HG02840 (cell line): ENCODE measurements at regions not wholly inside any gene's neighbourhood (a gene's known extent, or its start where the extent isn't known, plus 50 kb on each side); places are given as distances from the start of the nearest gene placed in this dataset.

ENCODE experiments used
- ATAC-seq: cut with Tn5 transposase; IDR thresholded peaks from one replicate; pipeline ENCODE4 v1.9.1; 2021; ENCODE audit warnings: mild to moderate bottlenecking, moderate library complexity, moderate number of reproducible peaks; ENCODE audit not compliant: unreplicated experiment, low FRiP score

DNA sequence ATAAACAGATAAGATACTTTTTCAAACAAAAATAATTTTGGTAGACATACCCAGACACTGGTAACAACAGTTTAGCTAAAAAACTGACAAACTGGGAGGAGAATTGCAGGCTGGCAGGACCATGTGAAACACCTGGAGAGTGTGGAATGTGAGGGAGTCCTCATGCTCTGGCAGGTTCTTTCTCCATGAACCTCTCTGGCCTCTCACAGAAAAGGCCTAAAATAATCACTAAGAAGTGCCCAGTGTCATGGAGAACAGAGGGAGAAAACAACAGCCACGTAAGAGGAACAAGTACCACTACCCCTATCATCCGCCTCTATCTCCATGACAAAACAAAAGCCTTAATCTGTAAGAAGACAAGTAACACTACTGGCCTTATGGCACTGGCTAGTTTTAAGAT, 1227.5 kb upstream of the CDH9 start:
- ATAC-seq = no peak

DNA sequence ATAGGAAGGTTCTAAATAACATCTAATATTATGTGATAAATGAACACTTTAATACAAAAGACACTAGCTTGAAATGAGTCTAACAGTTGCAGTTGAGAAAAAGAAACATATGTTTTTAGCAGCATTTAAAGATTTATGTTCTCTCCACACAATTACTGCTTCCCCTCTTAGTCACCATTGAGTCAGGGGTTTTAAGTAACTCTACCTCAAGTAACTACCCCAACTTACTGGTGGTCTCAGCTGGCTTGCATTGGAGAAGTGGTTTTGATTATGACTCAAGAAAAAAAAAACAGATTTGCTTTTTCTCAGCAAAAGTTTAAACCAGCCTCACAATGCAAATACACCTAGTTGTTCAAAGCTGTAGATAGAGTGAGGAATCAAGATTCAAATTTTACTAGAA, 1216.5 kb upstream of the CDH9 start:
- ATAC-seq = no peak

DNA sequence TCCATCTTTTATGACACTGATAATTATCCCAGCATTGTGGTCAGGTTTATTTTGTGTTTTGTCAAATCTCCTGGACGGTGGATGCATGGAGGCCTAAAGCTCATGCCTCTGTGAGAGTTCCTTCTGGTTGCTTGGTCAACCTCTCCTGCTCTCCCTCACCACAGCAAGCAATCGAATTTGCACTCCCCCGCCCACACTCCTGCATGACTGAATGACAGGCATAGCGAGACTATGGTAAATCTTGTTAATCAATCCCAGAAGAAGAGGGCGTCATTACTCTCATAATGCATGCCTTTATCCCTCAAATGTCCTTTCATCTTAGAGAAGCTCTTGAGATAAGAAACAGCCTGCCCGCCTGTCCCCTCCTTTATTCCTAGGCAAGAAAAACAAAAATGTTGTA, 1215.0 kb upstream of the CDH9 start:
- ATAC-seq = no peak

DNA sequence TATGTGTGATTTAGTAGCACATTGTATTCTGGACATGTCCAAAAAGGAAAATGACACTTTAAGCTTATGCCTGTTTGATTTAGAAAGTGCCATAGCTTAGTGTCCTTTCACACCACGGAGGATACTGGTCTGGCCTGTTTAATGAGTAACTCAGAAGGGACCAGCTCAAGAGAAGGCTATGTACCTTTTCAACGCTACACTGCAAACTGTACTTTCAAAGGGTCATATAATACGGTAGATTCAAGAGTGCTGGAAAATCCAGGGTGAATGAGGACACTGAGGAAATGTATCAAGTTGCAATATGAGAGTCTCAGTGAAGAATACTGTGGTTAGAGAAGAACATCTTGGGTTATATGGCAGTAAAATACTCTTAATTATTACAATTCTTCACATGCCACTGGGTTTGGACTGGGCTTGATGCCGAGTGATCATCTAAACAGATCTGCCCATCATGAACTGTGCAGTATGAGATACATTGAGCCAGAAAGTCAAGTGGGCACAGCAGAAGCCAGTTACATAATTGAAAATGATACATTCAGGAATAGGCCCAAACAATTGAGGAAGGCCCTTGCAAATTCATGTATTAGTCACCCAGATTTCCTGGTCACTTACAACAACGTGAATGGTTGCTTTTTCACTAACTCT, 1211.5 kb upstream of the CDH9 start:
- no peak for ATAC-seq

DNA sequence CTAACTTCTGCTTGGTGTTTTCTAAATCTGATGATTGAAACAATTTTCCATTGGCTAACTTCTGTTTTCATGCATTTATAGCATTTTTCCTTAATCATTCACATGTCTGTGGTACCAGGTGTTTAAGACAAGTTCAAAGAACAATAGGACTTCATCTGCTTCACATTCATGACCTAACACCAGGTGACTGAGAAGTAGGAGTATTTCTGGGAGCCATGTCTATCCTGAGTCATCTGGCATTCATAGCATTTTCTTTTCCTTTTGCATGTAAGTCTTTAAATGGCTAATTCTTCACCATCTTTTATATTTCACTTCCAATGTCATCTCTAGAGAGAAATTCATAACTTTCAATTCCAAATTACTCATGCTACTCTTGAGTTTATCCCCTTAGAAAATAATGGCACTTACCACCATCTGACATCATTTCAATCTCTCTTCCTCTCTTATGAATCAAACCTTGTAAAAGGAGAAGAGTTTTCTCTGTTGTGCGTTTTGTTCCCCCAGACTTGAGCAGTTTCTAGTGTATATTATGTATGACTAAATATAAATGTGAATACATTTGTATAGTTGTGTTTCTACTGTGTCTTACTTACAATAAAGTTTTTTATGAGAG, 1196.1 kb upstream of the CDH9 start:
- no peak for ATAC-seq

DNA sequence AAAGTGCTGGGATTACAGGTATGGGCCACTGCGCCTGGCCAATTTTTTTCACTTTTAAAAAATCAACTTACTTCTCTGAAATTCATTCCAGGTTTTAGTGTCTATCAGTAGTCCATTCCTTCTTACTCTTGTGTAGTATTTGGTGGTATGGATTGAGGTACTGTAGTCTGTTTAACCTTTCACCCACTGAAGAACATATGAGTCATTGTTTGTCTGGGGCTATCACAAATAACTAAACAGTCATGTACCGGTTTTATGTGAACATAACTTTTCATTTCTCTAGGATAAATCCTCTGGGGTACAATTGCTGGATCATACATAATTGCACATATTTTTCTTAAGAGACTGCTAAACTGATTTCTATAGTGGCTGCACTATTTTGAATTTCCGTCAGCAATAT, 1188.0 kb upstream of the CDH9 start:
- ATAC-seq = no peak

DNA sequence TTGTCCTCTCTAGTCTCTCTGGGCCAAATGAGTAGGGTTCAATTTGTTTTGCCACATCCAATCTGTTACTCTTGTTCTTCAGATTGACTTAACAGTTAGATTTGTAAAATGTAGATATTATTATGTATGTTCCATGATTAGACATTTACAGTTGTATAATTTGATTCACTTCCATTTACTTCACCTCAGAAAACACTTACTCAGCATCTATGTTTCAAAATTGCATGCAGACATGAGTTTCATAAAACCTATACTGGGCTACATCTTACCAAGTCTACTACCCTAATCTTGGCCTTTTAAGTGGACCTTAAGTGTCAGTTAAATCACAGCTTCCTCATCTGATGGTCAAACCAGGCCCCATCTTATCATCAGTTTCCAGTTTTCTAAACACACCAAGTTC, 1181.2 kb upstream of the CDH9 start:
- ATAC-seq = no peak

DNA sequence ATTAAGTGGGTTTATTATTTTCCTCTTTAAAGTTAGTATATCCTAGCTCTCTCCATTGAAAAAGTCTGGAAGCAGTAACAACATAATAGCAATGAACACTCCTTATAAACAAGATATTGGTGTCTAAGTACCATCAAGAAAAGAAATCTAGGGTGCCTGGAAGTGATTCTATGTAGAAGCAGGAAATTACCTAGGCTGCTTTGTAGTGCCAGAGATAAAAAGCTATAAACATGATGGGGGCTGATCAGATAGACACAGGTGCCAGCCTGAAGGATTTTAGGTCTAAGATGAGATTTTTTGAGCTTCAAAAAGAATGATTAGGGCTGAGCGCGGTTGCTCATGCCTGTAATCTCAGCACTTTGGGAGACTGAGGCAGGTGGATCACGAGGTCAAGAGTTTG, 1179.3 kb upstream of the CDH9 start:
- ATAC-seq = no peak

DNA sequence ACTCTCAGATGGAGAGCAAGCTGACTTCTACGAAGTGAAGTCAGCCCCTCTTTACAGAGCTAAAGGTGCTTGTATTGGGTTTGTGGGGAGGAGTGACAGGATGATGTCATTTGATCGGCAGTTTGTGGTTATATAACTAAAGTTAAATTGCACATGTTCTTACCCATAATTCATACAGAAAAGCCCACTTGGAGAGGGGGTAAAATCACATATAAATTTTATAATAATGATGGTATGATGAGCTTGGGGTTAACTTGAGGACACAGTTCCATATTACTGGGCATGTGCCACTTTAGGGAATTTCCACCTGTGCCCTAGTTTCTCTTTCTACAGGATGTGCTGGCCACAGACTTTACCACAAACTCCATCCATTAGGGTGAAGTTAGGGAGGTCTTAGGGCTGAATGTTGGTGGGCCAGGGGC, 1178.6 kb upstream of the CDH9 start:
- ATAC-seq = peak; percentile 66

DNA sequence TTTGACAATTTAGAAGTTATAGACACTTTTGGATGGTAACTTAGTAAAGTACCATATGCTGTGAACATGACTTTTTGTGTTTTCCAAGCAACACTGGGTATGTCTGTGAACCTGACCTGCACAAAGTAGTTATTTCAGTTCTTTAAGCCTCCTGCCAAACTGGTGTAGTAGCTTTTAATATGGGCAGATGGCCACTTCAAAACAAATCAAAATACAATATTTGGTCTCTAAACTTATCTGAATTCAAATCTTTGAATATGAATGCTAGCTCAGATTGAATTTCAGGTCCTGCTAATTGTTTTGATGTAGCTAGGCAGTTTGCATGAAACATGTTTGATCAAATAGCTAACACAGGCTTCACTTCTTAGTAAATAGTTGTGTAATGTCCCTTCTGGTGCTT, 1176.7 kb upstream of the CDH9 start:
- no peak for ATAC-seq

DNA sequence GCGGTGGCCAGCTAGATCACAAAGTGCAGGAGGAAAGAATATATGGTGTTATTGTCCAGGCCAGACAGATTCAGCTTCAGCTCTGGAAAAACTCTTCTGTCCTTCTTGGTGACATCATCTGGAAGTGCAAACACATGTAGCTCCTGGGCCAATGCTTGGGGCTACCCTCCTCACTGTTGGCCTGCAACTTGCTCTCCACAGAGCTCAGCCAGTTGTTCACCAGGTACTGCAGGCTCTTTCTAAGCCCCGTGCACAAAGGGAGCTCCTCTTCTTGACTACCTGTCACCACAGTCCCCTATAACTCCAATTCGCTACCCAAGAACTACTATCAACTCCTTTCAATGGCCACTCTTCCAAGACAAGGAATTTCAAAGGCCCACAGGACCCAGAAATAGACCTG, 1175.9 kb upstream of the CDH9 start:
- no peak for ATAC-seq

DNA sequence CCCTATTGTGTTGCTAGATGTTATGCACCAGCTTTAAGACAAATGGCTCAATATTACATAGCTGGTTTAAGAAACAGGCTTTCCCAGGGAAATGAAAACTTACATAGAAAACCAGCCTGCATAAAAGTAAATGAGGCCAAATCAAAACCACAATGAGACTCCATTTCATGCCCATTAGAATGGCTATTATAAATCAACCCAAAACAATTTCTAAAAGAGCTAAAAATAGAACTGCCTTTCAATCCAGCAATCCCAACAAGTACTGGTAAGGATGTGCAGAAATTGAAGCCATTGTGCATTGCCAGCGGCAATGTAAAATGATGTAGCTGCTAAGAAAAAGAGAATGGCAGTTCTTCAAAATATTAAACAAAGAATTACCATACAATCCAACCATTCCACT, 1170.0 kb upstream of the CDH9 start:
- no peak for ATAC-seq

DNA sequence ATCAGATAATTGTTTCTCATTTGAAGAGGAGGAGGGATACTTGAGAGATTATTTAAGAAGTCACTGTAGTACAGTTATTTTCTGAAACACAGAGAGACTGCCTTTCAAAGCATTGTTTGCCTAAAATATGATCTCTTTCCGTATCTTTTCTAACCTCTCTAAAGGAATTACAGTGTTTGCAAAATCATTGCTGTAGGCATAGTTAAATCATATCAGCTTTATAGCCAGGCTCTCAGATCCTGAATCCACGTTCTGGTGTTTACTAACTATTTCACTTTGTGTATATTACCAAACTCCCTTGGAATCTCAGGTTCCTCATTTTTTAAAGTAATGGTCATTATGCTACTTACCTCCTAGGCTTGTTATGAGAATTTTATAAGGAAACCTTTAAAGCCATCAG, 1151.6 kb upstream of the CDH9 start:
- ATAC-seq = no peak

DNA sequence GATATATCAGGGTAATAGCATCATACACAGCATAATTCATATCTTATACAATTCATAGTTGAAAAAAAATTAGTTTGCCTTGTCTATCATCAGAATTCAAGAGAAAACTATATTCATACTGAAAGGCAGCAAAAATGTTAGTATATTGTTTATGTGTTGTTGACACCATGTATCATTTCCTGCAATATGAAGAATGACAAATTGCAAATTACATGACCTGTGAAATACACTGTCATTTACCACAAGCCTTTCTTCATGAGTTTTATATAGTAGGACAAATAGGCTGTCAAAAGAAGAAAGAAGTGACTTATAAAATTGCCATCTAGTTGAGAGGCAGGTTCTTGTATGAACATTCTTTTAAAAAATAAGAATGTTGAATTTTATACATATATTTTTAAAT, 1136.3 kb upstream of the CDH9 start:
- no peak for ATAC-seq

DNA sequence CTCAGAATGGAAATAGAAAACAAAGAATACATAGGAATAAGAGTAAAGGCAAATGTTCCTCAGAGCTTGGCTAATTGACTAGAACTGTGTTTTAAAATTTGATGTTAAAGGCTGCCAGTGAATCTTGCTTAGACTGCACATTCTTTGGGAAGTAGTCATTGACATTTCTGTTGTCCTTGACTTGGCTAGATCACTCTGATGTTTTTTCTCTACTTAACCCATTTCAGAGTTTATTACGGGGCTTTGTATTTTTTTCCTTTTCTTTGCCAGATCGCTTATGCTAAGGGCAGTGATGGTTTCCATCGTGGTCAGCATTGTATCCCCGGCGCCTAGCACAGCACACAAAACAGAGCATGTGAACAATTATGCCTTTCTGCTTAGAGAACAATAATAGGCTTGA, 1126.7 kb upstream of the CDH9 start:
- no peak for ATAC-seq

DNA sequence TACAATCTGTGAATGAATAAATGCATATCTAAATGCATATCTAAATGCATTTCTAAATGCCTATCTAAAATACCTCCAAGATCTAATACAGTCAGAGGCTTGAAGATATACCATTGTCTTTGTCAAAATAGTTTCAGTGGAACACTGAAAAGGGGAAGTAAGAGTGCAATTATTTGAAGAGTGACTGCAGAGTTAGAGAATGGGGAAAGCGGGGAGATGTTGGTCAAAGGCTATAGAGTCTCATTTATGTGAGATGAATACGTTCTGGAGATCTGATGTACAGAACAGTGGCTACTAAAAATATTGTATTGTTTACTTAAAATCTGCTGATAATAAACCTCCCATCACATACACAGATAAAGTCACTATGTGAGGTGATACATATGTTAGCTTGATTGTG, 1126.2 kb upstream of the CDH9 start:
- no peak for ATAC-seq

DNA sequence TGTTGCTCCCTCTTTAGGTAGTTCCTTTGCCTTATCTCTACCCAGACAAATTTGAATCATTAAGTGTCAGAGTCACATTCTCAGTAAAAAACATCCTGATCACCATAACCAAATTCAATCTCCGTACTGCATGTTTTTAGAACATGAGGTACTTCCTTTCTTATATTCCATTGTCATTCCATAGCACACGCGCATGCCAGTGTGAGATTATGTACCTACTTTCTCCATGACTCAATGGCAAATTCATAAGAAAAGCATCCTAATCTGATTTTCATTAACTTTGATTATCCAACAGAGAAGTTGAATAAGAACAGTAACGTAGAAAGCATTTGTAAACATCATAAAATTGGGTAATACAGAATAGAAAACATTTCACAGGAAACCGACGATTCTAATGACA, 1118.6 kb upstream of the CDH9 start:
- no peak for ATAC-seq

DNA sequence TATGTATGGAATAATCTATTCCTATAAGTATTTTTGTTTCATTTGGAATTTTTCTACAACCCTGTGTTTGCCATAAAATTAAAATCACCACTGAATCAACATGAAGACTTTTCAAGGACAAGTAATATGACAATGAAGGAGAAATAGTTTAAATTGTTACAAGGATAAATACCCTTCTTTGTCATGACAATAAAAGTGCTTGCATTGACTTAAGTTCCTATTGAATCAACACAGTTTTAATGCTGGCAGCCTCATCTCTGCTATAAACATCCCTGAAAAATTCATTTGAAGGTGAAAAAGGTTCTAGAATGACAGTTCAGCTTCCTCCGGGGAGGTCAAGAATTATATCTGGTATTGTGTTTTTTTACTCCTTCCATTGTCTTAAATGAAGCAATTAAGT, 1105.1 kb upstream of the CDH9 start:
- no peak for ATAC-seq

DNA sequence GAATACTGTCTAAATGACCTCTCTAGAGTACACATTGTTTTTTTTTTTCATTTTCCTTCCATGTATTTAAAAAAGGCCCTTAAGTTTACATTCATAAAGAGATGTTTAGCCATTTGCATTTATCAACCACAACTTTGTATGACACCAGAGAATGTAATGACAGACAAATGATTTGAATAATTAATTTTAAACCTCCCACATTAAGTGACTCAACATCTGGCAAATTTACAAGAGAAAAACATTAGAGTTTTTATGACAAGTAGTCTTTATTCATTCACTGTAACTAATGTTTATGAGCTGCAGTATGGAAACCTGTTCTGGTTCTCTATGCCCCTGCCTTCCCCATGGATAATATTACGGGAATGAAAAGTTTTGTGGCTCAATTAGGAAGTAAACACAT, 1093.8 kb upstream of the CDH9 start:
- no peak for ATAC-seq

DNA sequence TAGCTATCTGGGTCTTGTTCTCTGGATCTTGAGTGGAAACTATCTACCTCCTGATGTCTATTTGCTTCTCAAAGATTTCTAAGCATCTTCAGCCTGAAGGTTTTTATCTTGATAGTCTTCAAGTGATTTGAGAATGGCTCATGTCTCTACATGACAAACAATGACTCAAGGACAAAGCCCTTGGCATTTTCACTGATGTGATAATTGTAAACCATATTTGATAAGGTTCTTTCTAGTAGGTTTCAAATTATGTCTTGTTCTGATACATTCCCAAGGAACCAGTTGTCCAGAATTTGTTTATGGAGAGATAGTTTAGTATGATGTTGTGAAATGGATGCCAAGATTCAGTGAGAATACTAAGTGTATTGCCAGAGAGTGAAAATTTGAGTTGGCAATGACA, 1079.3 kb upstream of the CDH9 start:
- ATAC-seq = no peak

DNA sequence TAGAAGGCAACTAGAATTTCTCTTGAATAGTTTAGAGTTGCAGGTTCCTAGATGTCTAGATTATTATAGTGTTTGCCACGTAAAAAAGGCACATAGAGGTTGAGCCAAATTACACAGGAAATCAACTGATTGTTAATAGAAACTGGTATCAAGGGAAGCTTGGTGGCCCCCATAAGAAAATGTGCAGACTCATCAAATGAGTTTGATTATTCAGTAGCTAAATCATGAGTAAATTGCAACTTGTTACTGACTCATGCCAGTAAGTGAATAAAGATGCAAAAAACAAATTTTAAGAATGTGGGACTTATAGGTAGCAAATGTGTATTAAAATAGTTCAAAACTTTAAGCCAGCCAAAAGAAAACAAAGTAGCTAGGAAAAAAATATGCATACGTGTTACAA, 1078.9 kb upstream of the CDH9 start:
- no peak for ATAC-seq

DNA sequence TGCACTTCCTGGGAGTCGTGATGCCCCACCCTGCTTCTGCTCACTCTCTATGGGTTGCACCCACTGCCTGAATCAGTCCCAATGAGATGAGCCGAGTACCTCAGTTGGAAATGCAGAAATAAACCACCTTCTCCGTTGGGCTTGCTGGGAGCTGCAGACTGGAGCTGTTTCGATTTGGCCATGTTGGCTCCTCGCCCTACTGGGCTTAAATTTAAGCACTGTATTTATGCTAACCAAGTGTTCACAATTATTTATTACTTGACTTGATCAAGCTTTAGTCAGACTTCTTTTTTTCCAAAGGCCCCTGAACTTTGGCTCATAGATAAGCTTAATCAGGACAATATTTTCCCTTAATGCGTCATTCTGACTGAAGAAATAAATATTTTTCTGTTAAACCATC, 1072.4 kb upstream of the CDH9 start:
- ATAC-seq = no peak

DNA sequence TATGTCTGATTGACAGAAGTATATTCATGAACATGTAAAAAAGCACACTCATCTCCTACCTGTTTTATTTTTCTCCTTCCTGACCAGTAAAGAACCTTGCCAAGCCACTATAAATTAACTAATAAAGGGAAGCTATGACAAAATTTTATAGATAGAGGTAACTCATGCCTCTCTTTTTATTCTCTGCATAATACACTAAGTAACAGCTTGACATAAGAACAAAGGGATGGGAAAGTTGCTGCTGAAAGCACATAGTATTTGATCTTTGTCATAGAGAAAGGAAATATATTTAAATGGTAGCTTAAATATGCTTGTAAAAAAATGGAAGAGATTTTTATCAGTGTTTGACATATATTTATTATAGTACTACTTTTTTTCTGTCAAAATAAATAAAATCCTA, 1065.7 kb upstream of the CDH9 start:
- no peak for ATAC-seq
